ENCODE measurements at regions not wholly inside any gene's neighbourhood (a gene's known extent, or its start where the extent isn't known, plus 50 kb on each side); places are given as distances from the start of the nearest gene placed in this dataset.
"Not testable (repeated sequence)": the region's sequence is repeated elsewhere in the genome, so short reads cannot be mapped to it uniquely, and the experiment has no call there.

DNA sequence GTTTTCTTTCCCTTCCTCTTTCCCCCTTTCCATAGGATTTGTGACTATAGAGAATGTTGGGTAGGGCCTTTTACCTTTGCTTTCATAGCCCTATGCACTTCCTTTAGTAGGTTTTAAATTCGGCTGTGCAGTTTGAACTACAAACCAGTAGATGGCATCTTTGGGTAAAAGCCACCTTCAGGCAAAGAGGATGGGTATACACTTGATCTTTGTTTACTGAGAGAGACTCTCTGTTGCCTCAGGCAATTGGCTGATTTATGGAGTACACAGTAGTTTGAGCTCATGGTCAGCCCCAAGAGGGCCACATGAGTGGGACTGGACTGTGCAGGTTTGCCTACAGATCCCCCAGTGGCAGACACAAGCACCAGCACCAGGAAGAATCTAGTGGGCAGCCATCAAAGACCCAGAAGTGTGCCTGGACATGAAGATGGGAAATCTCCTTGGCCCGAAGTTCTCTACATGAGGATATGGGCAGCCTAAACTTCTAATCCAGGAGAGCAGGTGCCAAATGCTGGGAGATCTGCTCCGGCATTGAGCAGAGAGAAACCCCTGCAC is 1304.3 kb upstream of the DDX18 start:
- no peak for DNase-seq (ENCODE audit: low read depth, low spot score)

DNA sequence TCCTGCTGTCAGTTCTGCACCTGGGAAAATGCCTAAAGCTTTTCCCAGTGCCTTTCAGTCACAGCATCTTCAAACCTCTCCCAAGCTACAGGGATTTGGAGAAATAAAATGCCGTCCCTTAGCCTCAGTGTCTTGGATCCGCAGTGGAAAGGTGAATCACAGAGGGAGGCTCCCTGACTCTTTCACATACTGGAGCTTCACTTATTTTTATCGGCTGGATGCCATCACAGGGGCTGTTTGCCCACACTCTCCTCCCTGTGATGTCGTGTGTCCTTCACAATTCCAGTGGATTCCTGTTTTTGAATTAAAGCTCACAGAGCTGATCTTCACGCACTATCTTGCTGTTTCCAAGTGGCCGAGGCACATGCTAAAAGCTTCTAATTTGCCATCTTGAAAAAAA is 1303.1 kb upstream of the DDX18 start:
- DNase-seq (ENCODE audit: low read depth, low spot score) = no peak

DNA sequence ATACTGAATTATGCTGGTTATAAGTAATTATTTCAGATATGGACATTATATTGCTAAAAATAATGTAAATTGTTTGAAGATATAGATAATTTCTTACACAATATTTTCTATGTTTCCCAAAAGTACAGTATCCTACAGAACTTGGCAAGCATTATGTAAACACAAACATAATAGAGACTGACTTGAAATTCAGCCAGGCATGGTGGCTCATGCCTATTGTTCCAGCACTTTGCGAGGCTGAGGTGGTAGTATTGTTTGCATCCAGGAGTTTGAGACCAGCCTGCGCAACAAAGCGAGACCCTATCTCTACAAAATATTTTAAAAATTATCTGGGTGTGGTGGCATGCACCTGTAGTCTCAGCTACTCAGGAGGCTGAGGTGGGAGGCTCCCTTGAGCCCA is 1300.5 kb upstream of the DDX18 start:
- DNase-seq (ENCODE audit: low read depth, low spot score) = no peak

DNA sequence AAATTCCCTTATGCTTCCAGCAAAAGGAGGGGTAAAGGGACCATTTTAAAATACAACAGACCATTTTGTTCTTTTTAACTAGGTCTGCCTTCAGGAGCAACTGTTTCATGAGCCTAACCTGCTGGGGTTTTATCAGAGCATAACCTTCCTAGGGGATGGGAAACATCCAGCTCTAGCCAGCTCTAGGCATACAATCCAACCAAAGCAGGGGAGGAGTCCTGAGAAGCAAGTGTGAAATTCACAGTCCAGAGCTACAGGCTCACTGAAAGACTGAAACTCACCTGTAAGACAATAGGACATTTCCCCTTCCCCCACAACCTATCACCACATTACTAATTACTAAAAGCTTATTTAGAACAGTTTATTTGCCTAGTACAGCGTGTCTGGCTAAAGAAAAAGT is 1296.6 kb upstream of the DDX18 start:
- DNase-seq (ENCODE audit: low read depth, low spot score) = no peak

DNA sequence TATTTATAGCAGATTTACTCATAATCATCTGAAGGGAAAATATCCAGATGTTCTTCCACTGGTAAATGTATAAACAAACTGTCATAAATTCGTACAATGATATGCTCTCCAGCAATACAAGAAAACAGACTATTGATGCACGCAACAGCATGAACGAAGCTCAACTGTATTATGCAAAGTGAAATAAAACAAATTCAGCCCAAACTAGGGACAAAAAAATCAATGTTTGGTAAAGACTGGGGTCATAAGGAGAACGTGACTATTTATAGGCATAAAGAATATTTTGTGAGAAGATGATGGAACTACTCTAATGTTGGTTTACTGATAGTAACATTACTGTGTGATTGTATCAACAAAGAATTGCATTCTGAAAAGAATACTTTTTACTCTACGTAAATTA is 1276.7 kb upstream of the DDX18 start:
- DNase-seq (ENCODE audit: low read depth, low spot score) = no peak

DNA sequence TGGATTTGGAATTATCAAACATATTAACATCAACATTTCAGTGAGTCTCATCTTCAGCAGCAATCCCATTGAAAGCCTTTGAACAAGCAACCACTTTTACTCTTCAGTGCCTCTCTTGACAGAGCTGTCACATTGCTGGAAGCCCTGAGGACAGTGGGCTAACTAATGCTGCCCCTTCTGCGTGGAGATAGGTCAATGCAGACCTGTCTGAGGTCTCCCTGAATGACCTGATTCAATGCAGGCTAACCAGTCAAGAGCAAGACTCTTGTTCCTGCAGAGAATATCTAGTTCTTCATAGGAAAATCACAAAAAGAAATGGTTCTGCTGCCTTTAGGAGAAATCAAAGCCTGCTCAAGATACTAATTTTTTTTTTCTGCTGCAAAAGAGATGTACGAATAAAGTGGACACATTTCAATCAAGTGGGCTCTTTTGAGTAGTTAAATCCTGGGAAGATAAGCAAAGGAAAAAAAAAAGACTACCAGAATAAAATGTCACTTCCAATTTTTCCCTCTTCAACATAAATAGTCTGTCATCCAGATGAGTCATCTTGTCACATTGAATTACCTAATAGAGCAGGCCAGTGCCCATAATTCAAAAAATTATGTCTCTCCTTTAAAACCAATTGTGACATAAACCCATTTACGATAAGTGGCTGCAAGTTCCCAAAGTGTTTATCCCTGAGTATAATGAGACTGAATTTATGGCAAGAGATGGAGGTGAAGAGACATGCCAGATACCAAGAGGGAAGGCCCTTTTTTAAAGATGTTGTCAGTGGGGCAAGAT is 1269.0 kb upstream of the DDX18 start:
- DNase-seq (ENCODE audit: low read depth, low spot score) = no peak

DNA sequence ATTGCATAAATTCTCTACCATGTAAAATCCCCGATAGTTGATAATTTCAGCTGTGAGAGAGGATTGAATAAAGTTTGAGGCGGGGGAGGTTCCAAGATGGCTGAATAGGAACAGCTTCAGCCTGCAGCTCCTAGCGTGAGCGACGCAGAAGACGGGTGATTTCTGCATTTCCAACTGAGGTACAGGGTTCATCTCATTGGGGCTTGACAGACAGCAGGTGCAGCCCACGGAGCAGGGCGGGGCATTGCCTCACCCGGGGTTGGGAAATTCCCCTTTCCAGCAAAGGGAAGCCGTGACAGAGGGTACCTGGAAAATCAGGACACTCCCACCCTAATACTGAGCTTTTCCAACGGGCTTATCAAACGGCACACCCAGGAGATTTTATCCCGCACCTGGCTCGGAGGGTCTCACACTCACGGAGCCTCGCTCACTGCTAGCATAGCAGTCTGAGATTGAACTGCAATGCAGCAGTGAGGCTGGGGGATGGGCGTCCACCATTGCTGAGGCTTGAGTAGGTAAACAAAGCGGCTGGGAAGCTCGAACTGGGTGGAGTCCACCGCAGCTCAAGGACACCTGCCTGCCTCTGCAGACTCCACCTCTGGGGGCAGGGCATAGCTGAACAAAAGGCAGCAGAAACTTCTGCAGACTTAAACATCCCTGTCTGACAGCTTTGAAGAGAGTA is 1261.6 kb upstream of the DDX18 start:
- DNase-seq (ENCODE audit: low read depth, low spot score) = not testable (repeated sequence)

DNA sequence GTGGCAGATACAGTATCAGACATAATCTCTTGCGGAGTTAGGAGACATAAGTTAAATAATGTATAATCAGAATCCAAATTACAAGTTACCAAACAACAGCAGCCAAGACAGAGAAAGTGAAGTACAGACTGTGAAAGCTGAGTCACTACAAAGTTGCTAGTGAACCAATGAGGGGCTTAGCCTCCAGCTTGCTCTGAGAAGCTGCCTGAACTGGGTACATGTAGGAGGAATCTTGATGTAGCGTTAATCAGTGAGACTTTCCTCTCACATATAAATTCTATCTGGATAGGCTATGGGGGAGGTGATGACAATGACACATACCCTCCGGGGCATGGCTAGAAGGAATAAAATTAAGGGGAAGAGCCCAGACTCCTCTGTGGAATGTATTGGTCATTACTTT is 1234.3 kb upstream of the DDX18 start:
- no peak for DNase-seq (ENCODE audit: low read depth, low spot score)

DNA sequence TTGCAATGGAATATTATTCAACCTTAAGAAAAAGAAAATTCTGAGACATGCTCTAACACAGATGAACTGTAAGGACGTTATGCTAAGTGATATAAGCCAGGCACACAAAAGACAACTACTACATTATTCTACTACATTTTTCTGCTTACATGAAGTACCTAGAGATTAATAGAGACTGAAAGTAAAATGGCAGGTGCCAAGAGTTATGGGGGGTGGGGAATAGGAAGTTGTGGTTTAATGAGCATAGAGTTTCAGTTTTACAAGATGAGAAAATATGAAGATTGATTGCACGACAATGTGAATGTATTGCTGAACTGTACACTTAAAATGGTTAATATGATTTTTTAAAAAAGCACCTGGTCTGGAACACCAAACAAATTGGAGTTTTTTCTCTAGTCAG is 1231.6 kb upstream of the DDX18 start:
- no peak for DNase-seq (ENCODE audit: low read depth, low spot score)

DNA sequence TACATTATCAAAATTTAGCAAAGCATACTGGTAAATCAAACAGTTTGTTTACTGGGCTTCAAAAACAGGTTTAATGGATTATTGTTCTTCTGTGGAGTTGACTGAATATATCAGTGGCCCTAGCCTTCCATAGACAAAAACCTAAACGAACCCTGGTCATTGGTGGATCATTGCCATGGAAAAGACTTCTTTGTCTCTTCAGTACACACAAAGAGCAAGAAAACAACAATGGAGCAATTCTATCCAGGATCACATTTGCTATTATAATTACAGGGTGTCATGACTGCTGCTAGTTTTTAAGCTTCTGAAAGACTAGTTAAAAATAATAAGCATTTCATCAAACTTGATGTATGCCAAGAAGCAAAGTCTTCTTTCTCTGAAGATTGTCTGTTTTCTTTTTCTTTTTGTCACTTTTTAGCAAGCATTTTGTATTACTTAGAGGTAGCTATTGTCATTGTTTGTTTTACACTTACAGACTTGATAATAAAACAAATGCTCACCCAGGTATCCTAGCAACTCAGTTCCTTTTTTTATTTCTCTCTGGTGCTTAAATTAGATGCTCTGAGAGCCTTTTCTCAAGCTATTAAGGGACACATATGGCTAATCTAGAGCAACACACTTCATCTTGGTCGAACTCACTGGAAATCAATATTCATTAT is 1228.7 kb upstream of the DDX18 start:
- DNase-seq (ENCODE audit: low read depth, low spot score) = no peak

DNA sequence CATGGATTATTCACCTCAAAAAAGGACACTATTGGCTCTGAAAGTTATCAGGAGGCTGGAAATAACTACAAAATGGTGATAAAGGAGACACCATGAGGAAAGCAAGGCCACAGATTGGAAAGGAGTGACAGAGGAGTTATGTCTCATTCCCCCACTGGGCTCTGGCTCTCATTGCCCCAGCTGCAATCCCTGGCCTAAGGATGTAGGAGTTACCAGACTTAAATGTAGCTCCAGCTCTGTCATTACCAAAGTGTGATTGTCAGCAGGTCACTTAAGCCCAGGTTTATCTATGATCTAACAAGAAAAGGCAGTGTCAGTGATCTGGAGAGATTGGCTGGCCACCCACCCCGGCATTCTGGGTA is 1228.2 kb upstream of the DDX18 start:
- no peak for DNase-seq (ENCODE audit: low read depth, low spot score)
